GM12864 (cell line): ENCODE measurements at regions not wholly inside any gene's neighbourhood (a gene's known extent, or its start where the extent isn't known, plus 50 kb on each side); places are given as distances from the start of the nearest gene placed in this dataset.
"Not testable (repeated sequence)": the region's sequence is repeated elsewhere in the genome, so short reads cannot be mapped to it uniquely, and the experiment has no call there.

Source experiments
- DNase-seq: peaks from one replicate; pipeline ENCODE4 v3.0.0-alpha.2; 2011; ENCODE audit warnings: low read depth
- H3K4me3 ChIP-seq: 2 replicates; pipeline ENCODE4 v1.5.1; 2011; ENCODE audit warnings: mild to moderate bottlenecking, low read depth, low read length, control low read depth
- CTCF ChIP-seq: IDR thresholded peaks from 2 replicates; pipeline ENCODE4 v1.5.1; 2011; ENCODE audit warnings: low read depth, mild to moderate bottlenecking, moderate library complexity, low read length, control low read depth, inconsistent platforms; ENCODE audit errors: missing control alignments

- H3K4me3 ChIP-seq, result no peak overlapping the region
- no peak for TF ChIP-seq CTCF
- DNase-seq, result no peak
These were observed 815.7 kb downstream of the SEMA5A start for GRCh38 chr5:8730194-8730593.

GRCh38 chr5:8731110-8731509, 814.8 kb downstream of the SEMA5A start:
- not testable (repeated sequence) for DNase-seq, H3K4me3 ChIP-seq

- no peak for TF ChIP-seq CTCF
- no peak overlapping the region for H3K4me3 ChIP-seq
- no peak for DNase-seq
These were observed 805.3 kb downstream of the SEMA5A start for GRCh38 chr5:8740595-8740994.

GRCh38 chr5:8749556-8749955, 796.3 kb downstream of the SEMA5A start:
- TF ChIP-seq CTCF, result no peak
- no peak for DNase-seq
- no peak overlapping the region for H3K4me3 ChIP-seq

GRCh38 chr5:8750100-8750499, 795.8 kb downstream of the SEMA5A start:
- H3K4me3 ChIP-seq, result no peak overlapping the region
- no peak for DNase-seq
- no peak for TF ChIP-seq CTCF

GRCh38 chr5:8751971-8752370, 793.9 kb downstream of the SEMA5A start:
- H3K4me3 ChIP-seq, result no peak overlapping the region
- no peak for DNase-seq
- TF ChIP-seq CTCF, result no peak

DNA sequence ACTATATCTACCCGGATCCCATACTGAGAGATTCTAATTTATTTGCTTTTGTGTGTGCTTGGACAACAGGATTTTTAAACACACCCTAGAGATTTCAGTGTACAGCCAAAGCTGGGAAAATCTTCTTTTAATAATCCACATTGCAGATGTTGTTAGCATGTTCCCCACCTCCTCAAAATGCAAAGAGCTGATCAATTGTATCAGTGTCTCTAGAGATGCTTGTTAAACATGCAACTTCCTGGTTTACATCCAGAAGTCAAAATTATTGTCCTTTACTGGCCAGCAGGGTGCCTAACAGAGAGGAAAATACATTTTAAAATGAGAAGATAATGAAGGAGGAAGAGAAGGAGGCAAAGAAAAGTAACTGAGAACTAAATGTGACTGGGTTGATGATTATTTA, 793.3 kb downstream of the SEMA5A start:
- no peak overlapping the region for H3K4me3 ChIP-seq
- no peak for DNase-seq
- TF ChIP-seq CTCF, result no peak
